ENCODE measurements at regions not wholly inside any gene's neighbourhood (a gene's known extent, or its start where the extent isn't known, plus 50 kb on each side); places are given as distances from the start of the nearest gene placed in this dataset.

DNA sequence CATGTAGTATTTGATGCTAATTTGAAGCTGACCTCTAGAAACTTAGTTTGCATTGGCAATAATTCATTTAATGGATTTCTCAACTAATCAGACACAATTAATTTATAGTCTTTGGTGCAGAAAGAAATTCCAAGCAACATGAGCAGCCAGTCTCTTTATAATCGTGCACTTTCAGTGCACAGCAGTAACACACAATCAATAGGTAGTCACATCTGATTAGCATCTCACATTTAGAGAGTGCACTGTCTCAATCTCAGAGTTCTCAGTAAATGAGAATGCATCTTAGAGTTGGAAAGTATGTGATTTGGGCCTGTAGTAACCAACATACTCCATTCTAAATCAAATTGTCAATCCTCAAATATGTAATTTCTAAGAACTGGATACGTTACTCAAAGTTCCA, 377.6 kb downstream of the POM121L12 start:
- no peak overlapping the region for H3K4me3 Mint-ChIP-seq
- no peaks in the 10 kb centered on the region for H3K4me1 Mint-ChIP-seq

DNA sequence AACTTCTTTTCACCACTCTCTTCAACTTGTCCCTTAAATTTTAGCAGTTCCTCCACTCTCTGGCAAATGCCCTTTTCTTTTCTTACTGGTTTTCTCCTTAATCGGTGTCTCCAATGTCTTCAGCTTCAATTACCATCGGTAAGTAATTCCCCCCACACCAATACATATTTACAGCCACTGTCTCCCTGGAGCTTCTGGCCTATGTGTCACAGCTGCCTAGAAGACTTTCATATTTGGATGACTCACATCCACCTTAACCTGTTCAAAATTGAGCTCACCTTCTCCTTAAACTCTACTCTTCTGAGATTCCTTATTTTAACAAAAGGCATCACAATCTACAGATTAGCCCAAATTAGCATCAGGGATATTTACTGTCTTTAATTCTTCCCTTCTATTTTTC, 380.4 kb downstream of the POM121L12 start:
- Mint-ChIP-seq H3K9me3 (no peaks in the 10 kb centered on the region), H3K4me1 (no peaks in the 10 kb centered on the region), H3K27ac (no peak overlapping the region), H3K36me3 (ENCODE audit: low read depth) (peaks cover 14% of the 10 kb centered on the region), H3K27me3 (ENCODE audit: low read depth) (no peaks in the 10 kb centered on the region), H3K4me3 (no peak overlapping the region)
- TF ChIP-seq, protein P1, sequence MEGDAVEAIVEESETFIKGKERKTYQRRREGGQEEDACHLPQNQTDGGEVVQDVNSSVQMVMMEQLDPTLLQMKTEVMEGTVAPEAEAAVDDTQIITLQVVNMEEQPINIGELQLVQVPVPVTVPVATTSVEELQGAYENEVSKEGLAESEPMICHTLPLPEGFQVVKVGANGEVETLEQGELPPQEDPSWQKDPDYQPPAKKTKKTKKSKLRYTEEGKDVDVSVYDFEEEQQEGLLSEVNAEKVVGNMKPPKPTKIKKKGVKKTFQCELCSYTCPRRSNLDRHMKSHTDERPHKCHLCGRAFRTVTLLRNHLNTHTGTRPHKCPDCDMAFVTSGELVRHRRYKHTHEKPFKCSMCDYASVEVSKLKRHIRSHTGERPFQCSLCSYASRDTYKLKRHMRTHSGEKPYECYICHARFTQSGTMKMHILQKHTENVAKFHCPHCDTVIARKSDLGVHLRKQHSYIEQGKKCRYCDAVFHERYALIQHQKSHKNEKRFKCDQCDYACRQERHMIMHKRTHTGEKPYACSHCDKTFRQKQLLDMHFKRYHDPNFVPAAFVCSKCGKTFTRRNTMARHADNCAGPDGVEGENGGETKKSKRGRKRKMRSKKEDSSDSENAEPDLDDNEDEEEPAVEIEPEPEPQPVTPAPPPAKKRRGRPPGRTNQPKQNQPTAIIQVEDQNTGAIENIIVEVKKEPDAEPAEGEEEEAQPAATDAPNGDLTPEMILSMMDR (IDR thresholded peaks at IDR 0.05; ENCODE audit: unreplicated experiment in 3 of 3) = no peak

More for the DNA sequence above, 377.6 kb downstream of the POM121L12 start:
- TF ChIP-seq, protein P1 (IDR thresholded peaks at IDR 0.05; ENCODE audit: unreplicated experiment in 3 of 3) = no peak
- no peak overlapping the region for H3K27ac Mint-ChIP-seq
- H3K27me3 Mint-ChIP-seq (ENCODE audit: low read depth) = no peaks in the 10 kb centered on the region
- no peaks in the 10 kb centered on the region for H3K9me3 Mint-ChIP-seq
- H3K36me3 Mint-ChIP-seq (ENCODE audit: low read depth) = peaks cover 14% of the 10 kb centered on the region

DNA sequence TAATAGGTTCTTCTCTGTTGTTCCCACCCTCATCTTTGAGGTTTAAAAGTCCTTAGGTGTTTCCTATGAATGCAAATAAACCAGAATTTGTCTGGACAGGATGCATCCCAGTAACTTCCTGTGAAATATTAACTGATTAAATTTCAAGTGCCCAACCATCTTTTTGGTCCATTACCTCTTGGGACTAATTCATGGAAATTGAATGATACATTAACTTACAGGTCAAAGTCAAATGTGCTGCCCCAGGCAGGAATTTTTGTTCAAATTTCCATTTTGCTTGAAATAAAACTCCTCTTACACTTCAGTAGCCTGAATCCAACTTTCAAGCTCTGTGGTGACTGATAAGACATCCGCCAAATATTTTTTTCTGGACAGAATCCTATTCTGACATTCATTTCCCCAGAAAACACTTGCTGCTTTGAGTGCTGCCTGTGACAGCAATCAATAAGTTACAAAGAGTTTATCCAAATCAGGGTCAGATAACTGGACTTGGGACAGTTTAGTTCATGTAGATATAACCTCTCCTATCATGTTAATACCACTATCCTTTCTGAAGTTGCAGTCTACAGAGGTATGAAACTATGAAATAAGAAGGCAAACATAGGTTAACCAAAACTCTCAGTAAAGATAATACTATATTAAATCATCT, 383.5 kb downstream of the POM121L12 start:
- peaks cover 3% of the 10 kb centered on the region for H3K27me3 Mint-ChIP-seq (ENCODE audit: low read depth)
- peaks cover 5% of the 10 kb centered on the region for H3K4me1 Mint-ChIP-seq
- H3K4me3 Mint-ChIP-seq = peak overlapping the region; percentile 24 to 74 (median 64)
- TF ChIP-seq, protein P1 (IDR thresholded peaks at IDR 0.05; ENCODE audit: unreplicated experiment in 3 of 3) = no peak
- H3K36me3 Mint-ChIP-seq (ENCODE audit: low read depth) = peaks cover 9% of the 10 kb centered on the region
- H3K9me3 Mint-ChIP-seq = no peaks in the 10 kb centered on the region
- peak overlapping the region; percentile 83 to 95 (median 86) for H3K27ac Mint-ChIP-seq

DNA sequence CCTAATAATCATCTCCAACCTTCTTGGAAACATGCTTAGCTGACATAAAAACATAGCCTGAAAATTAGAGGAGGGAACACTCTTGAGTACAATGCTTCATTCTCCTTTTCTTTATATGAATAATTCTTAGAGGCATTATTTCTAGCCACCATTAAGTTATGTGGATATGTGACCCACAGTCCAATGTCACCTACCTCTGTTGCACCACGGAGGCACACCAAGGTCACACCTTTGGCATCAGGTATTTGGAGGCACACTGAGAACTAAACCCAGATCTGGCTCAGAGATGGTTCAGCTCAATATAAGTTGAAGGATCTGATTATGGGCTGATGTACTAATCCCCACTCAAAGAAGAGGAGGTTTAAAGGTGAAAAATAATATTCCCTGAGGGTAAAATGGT, 385.1 kb downstream of the POM121L12 start:
- H3K27ac Mint-ChIP-seq = peak overlapping the region in 1 of 3 experiments; percentile 95
- peaks cover 9% of the 10 kb centered on the region for H3K36me3 Mint-ChIP-seq (ENCODE audit: low read depth)
- peaks cover 5% of the 10 kb centered on the region for H3K4me1 Mint-ChIP-seq
- H3K9me3 Mint-ChIP-seq = no peaks in the 10 kb centered on the region
- TF ChIP-seq, protein P1 (IDR thresholded peaks at IDR 0.05; ENCODE audit: unreplicated experiment in 3 of 3) = no peak
- no peak overlapping the region for H3K4me3 Mint-ChIP-seq
- H3K27me3 Mint-ChIP-seq (ENCODE audit: low read depth) = peaks cover 3% of the 10 kb centered on the region

DNA sequence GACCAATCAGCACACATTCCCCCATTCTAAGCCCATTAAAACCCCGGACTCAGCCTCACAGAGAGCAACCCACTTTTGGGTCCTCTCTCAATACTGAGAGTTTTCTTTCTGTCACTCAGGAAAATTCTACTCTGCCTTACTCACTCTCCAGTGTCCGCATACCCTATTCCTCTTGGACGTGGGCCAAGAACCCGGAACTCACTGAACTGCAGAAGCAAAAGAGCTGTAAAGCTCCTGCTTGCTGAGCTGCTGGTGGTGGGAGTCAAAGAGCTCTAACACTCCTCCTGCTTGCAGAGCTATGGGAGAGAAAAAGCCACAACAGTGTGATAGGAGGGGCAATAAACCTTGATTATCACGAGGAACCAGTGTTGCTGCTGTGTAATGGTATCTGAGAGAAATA, 386.9 kb downstream of the POM121L12 start:
- Mint-ChIP-seq H3K27me3 (ENCODE audit: low read depth) (peaks cover 3% of the 10 kb centered on the region), H3K27ac (peak overlapping the region; percentile 53 to 85 (median 75)), H3K4me3 (no peak overlapping the region), H3K36me3 (ENCODE audit: low read depth) (no peaks in the 10 kb centered on the region), H3K9me3 (no peaks in the 10 kb centered on the region), H3K4me1 (peaks cover 5% of the 10 kb centered on the region)
- TF ChIP-seq, protein P1 (IDR thresholded peaks at IDR 0.05; ENCODE audit: unreplicated experiment in 3 of 3) = no peak

DNA sequence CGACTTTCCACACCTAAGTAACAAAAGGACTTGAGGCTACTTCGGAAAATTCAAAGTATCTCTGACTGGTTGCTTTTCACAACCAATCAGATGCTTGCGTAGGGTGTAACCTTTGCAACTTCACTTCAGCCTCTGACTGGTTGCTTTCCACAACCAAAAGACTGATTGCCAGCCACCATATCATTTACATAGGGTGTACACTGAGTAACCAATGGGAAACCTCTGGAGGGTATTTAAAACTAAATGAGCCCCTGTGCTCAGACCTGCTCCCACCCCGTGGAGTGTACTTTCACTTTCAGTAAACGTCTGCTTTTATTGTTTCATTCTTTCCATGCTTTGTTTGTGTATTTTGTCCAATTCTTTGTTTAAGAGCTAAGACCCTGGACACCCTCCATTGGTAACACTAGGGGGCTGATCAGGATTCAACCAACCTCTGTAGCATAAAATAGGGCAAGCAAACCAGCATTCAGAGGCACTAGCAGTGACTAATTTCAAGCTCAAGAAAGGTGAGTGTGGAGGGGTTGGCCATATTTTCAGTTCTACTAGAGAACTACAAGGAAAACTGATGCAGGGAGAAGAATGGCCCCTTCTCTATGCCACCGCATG, 390.8 kb downstream of the POM121L12 start:
- H3K27ac Mint-ChIP-seq = peak overlapping the region in 1 of 3 experiments; percentile 18
- H3K36me3 Mint-ChIP-seq (ENCODE audit: low read depth) = no peaks in the 10 kb centered on the region
- peaks cover 7% of the 10 kb centered on the region for H3K27me3 Mint-ChIP-seq (ENCODE audit: low read depth)
- TF ChIP-seq, protein P1 (IDR thresholded peaks at IDR 0.05; ENCODE audit: unreplicated experiment in 3 of 3) = no peak
- peaks cover 5% of the 10 kb centered on the region for H3K4me1 Mint-ChIP-seq
- H3K4me3 Mint-ChIP-seq = no peak overlapping the region
- peaks cover 3% of the 10 kb centered on the region for H3K9me3 Mint-ChIP-seq
